DOHH2 (cell line): ENCODE measurements at regions not wholly inside any gene's neighbourhood (a gene's known extent, or its start where the extent isn't known, plus 50 kb on each side); places are given as distances from the start of the nearest gene placed in this dataset.

Experiments used
- H3F3A ChIP-seq: fragments of 200-600 bp; sonication (generic), shearing (Covaris generic); 2 replicates; pipeline ENCODE4 v1.6.0; 2016; ENCODE audit warnings: antibody characterized with exemption, mild to moderate bottlenecking; ENCODE audit not compliant: control insufficient read depth, insufficient read depth
- H3K27ac ChIP-seq: fragments of 200-600 bp; sonication (generic); 2 replicates; pipeline ENCODE4 v1.5.1; 2014; ENCODE audit warnings: low read depth, mild to moderate bottlenecking, low read length, moderate library complexity
- H3K27me3 ChIP-seq: fragments of 200-600 bp; sonication (generic); 2 replicates; pipeline ENCODE4 v1.6.1; 2014; ENCODE audit warnings: mild to moderate bottlenecking, low read length, mixed read lengths; ENCODE audit not compliant: control insufficient read depth
- H3K36me3 ChIP-seq: fragments of 200-600 bp; sonication (generic); 2 replicates; pipeline ENCODE4 v1.6.1; 2014; ENCODE audit warnings: mild to moderate bottlenecking, low read length, moderate library complexity, mixed read lengths; ENCODE audit not compliant: control insufficient read depth
- H3K4me1 ChIP-seq: fragments of 200-600 bp; sonication (generic); 2 replicates; pipeline ENCODE4 v1.6.1; 2014; ENCODE audit warnings: mild to moderate bottlenecking, low read length, mixed read lengths; ENCODE audit not compliant: control insufficient read depth
- H3K4me2 ChIP-seq: fragments of 200-600 bp; sonication (generic); 2 replicates; pipeline ENCODE4 v1.6.0; 2014; ENCODE audit warnings: mild to moderate bottlenecking, low read length, moderate library complexity
- H3K4me3 ChIP-seq: fragments of 200-600 bp; sonication (generic); 2 replicates; pipeline ENCODE4 v1.5.1; 2014; ENCODE audit warnings: mild to moderate bottlenecking, low read length, mixed read lengths
- H3K79me2 ChIP-seq: fragments of 200-600 bp; sonication (generic); 2 replicates; pipeline ENCODE4 v1.6.1; 2014; ENCODE audit warnings: mild to moderate bottlenecking, low read length, mixed read lengths; ENCODE audit not compliant: control insufficient read depth
- H3K9me2 ChIP-seq: fragments of 200-600 bp; sonication (generic); replicated peaks from 2 replicates; pipeline ENCODE4 v1.6.1; 2014; ENCODE audit warnings: mild to moderate bottlenecking, low read length, mixed read lengths; ENCODE audit not compliant: control insufficient read depth
- H3K9me3 ChIP-seq: fragments of 200-600 bp; sonication (generic); 2 replicates; pipeline ENCODE4 v1.6.1; 2014; ENCODE audit warnings: antibody characterized with exemption, low read length, mixed read lengths; ENCODE audit not compliant: control insufficient read depth, insufficient read depth
- H4K20me1 ChIP-seq: fragments of 200-600 bp; sonication (generic); 2 replicates; pipeline ENCODE4 v1.6.0; 2014; ENCODE audit warnings: low read depth, mild to moderate bottlenecking, antibody characterized with exemption, low read length, moderate library complexity; ENCODE audit not compliant: control insufficient read depth, insufficient read depth
- EZH2phosphoT487 ChIP-seq: fragments of 200-600 bp; sonication (generic); IDR thresholded peaks from 2 replicates; pipeline ENCODE4 v1.6.1; 2017; ENCODE audit warnings: borderline replicate concordance, mild to moderate bottlenecking, antibody characterized with exemption, low read length, moderate library complexity, mixed read lengths
- TF ChIP-seq, protein P1 (sequence below): fragments of 200-600 bp; sonication (generic); IDR thresholded peaks from one replicate; pipeline ENCODE4 v1.5.1; 2014; ENCODE audit warnings: antibody characterized with exemption, mild to moderate bottlenecking, low read depth, low read length; ENCODE audit not compliant: poor library complexity, severe bottlenecking

- Histone ChIP-seq H3K36me3 (no peaks in the 10 kb centered on the region), H3F3A (no peaks in the 10 kb centered on the region), H3K79me2 (no peaks in the 10 kb centered on the region), H3K4me2 (no peak overlapping the region), H3K27me3 (no peaks in the 10 kb centered on the region), H3K9me2 (no peaks in the 10 kb centered on the region), H3K9me3 (no peaks in the 10 kb centered on the region), H3K4me3 (no peak overlapping the region), H4K20me1 (no peaks in the 10 kb centered on the region), H3K27ac (no peak overlapping the region), H3K4me1 (no peaks in the 10 kb centered on the region)
- TF ChIP-seq, protein P1, sequence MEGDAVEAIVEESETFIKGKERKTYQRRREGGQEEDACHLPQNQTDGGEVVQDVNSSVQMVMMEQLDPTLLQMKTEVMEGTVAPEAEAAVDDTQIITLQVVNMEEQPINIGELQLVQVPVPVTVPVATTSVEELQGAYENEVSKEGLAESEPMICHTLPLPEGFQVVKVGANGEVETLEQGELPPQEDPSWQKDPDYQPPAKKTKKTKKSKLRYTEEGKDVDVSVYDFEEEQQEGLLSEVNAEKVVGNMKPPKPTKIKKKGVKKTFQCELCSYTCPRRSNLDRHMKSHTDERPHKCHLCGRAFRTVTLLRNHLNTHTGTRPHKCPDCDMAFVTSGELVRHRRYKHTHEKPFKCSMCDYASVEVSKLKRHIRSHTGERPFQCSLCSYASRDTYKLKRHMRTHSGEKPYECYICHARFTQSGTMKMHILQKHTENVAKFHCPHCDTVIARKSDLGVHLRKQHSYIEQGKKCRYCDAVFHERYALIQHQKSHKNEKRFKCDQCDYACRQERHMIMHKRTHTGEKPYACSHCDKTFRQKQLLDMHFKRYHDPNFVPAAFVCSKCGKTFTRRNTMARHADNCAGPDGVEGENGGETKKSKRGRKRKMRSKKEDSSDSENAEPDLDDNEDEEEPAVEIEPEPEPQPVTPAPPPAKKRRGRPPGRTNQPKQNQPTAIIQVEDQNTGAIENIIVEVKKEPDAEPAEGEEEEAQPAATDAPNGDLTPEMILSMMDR: no peak
- TF ChIP-seq EZH2phosphoT487: no peak
These were observed 219.3 kb downstream of the C1orf94 start for GRCh38 chr1:34396042-34396441.

- Histone ChIP-seq H3K4me1 (no peaks in the 10 kb centered on the region), H3K79me2 (no peaks in the 10 kb centered on the region), H3K4me2 (no peak overlapping the region), H3K36me3 (no peaks in the 10 kb centered on the region), H3K27ac (no peak overlapping the region), H3K9me3 (no peaks in the 10 kb centered on the region), H3F3A (no peaks in the 10 kb centered on the region), H3K4me3 (no peak overlapping the region), H3K27me3 (no peaks in the 10 kb centered on the region), H3K9me2 (no peaks in the 10 kb centered on the region), H4K20me1 (no peaks in the 10 kb centered on the region)
- TF ChIP-seq, protein P1: no peak
- no peak for TF ChIP-seq EZH2phosphoT487
These were observed 221.7 kb downstream of the C1orf94 start for GRCh38 chr1:34398241-34398915.

- TF ChIP-seq EZH2phosphoT487: no peak
- TF ChIP-seq, protein P1: no peak
- H3K27me3 ChIP-seq: no peaks in the 10 kb centered on the region
These were observed 222.2 kb downstream of the C1orf94 start for GRCh38 chr1:34398916-34399275.

More at GRCh38 chr1:34398916-34399275, 222.2 kb downstream of the C1orf94 start:
- H4K20me1 ChIP-seq: no peaks in the 10 kb centered on the region
- H3K9me2 ChIP-seq: no peaks in the 10 kb centered on the region
- no peaks in the 10 kb centered on the region for H3K36me3 ChIP-seq
- no peak overlapping the region for H3K4me2 ChIP-seq
- no peaks in the 10 kb centered on the region for H3F3A ChIP-seq
- no peak overlapping the region for H3K27ac ChIP-seq
- no peaks in the 10 kb centered on the region for H3K4me1 ChIP-seq
- no peaks in the 10 kb centered on the region for H3K9me3 ChIP-seq
- H3K4me3 ChIP-seq: no peak overlapping the region
- no peaks in the 10 kb centered on the region for H3K79me2 ChIP-seq
